C4-2B (cell line): ENCODE measurements at regions not wholly inside any gene's neighbourhood (a gene's known extent, or its start where the extent isn't known, plus 50 kb on each side); places are given as distances from the start of the nearest gene placed in this dataset.

Source experiments
- H3K27ac ChIP-seq: fragments of 450-650 bp; 2 replicates; pipeline ENCODE4 v1.5.1; 2017
- CTCF ChIP-seq: fragments of 450-650 bp; conservative IDR thresholded peaks from 2 replicates; pipeline ENCODE4 v1.5.1; 2017; ENCODE audit warnings: mild to moderate bottlenecking
- ZFX ChIP-seq: fragments of 450-650 bp; IDR thresholded peaks from 2 replicates; pipeline ENCODE4 v1.6.1; 2017

GRCh38 chr5:145118611-145119010, 716.5 kb downstream of the PRELID2 start:
- no peak overlapping the region for H3K27ac ChIP-seq
- TF ChIP-seq ZFX (no peak), CTCF (no peak)

GRCh38 chr5:145118127-145118526, 717.0 kb downstream of the PRELID2 start:
- TF ChIP-seq ZFX (no peak), CTCF (no peak)
- no peak overlapping the region for H3K27ac ChIP-seq

- no peak for TF ChIP-seq CTCF
- no peak for TF ChIP-seq ZFX
- H3K27ac ChIP-seq = no peak overlapping the region
Observed at GRCh38 chr5:145117285-145117684, 717.9 kb downstream of the PRELID2 start.

GRCh38 chr5:145111420-145111819, 723.7 kb downstream of the PRELID2 start:
- H3K27ac ChIP-seq = no peak overlapping the region
- no peak for TF ChIP-seq ZFX
- no peak for TF ChIP-seq CTCF

GRCh38 chr5:145110834-145111233, 724.3 kb downstream of the PRELID2 start:
- no peak overlapping the region for H3K27ac ChIP-seq
- TF ChIP-seq CTCF (no peak), ZFX (no peak)

- TF ChIP-seq ZFX (no peak), CTCF (no peak)
- no peak overlapping the region for H3K27ac ChIP-seq
Observed at GRCh38 chr5:145110181-145110580, 725.0 kb downstream of the PRELID2 start.

- TF ChIP-seq ZFX (no peak), CTCF (no peak)
- no peak overlapping the region for H3K27ac ChIP-seq
Observed at GRCh38 chr5:145105384-145105783, 729.8 kb downstream of the PRELID2 start.
